WTC11 (cell line): ENCODE measurements at regions not wholly inside any gene's neighbourhood (a gene's known extent, or its start where the extent isn't known, plus 50 kb on each side); places are given as distances from the start of the nearest gene placed in this dataset.

ENCODE experiments used
- ATF1 ChIP-seq: sonication (generic); formaldehyde crosslinking; IDR thresholded peaks from 2 replicates; pipeline ENCODE4 v1.8.1; 2023; ENCODE audit warnings: mild to moderate bottlenecking, moderate library complexity, missing genetic modification reagents
- FOXP1 ChIP-seq: sonication (generic); formaldehyde crosslinking; IDR thresholded peaks from 2 replicates; pipeline ENCODE4 v1.8.0; 2022; ENCODE audit warnings: missing genetic modification reagents, mild to moderate bottlenecking, moderate library complexity, borderline replicate concordance
- GABPB1 ChIP-seq: sonication (generic); formaldehyde crosslinking; IDR thresholded peaks from 2 replicates; pipeline ENCODE4 v1.8.1; 2023; ENCODE audit warnings: mild to moderate bottlenecking, missing genetic modification reagents
- RORB ChIP-seq: fragments of 250-450 bp; sonication (Bioruptor Pico); IDR thresholded peaks from 2 replicates; pipeline ENCODE4 v1.9.0; 2021; ENCODE audit warnings: mild to moderate bottlenecking
- SOX15 ChIP-seq: fragments of 250-450 bp; sonication (Bioruptor Pico); IDR thresholded peaks from 2 replicates; pipeline ENCODE4 v1.9.0; 2021; ENCODE audit warnings: mild to moderate bottlenecking
- TF ChIP-seq, protein P1 (sequence below): fragments of 200-600 bp; IDR thresholded peaks from 2 replicates; pipeline ENCODE4 v1.8.0; 2022; ENCODE audit warnings: antibody characterized with exemption
- TF ChIP-seq, protein P2 (sequence below): sonication (generic); formaldehyde crosslinking; conservative IDR thresholded peaks from 2 replicates; pipeline ENCODE4 v1.8.1; 2022; ENCODE audit warnings: mild to moderate bottlenecking, missing genetic modification reagents
- TF ChIP-seq, protein P3 (sequence below): sonication (generic); formaldehyde crosslinking; IDR thresholded peaks from 2 replicates; pipeline ENCODE4 v1.8.1; 2023; ENCODE audit warnings: mild to moderate bottlenecking, missing genetic modification reagents
- TF ChIP-seq, protein P4 (sequence below): sonication (generic); formaldehyde crosslinking; IDR thresholded peaks from 2 replicates; pipeline ENCODE4 v1.8.1; 2022; ENCODE audit warnings: mild to moderate bottlenecking, moderate library complexity, missing genetic modification reagents
- TF ChIP-seq, protein P5 (sequence below): sonication (generic); formaldehyde crosslinking; IDR thresholded peaks from 2 replicates; pipeline ENCODE4 v1.8.0; 2022; ENCODE audit warnings: mild to moderate bottlenecking, missing genetic modification reagents
- TF ChIP-seq, protein P6 (sequence below): sonication (generic); formaldehyde crosslinking; IDR thresholded peaks from 2 replicates; pipeline ENCODE4 v1.8.1; 2023; ENCODE audit warnings: mild to moderate bottlenecking, missing genetic modification reagents, moderate library complexity

DNA sequence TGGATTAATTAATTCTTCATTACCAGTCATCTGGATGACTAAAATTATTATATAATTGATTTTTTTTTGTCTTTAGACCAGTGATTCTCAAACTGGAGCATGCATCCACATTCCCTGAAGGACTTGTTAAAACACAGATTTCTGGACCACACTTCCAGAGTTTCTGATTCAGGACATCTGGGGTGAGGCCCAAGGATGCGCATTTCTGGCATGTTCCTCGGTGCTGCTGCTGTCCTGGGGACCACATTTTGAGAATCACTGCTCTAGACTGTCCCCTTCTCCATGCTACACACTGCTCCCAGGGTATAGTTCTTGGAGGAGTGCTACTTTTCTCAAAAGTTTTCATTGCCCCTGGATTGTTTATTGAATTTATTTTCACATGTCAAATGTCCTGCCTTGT, 145.0 kb downstream of the RNF144B start:
- TF ChIP-seq, protein P1, sequence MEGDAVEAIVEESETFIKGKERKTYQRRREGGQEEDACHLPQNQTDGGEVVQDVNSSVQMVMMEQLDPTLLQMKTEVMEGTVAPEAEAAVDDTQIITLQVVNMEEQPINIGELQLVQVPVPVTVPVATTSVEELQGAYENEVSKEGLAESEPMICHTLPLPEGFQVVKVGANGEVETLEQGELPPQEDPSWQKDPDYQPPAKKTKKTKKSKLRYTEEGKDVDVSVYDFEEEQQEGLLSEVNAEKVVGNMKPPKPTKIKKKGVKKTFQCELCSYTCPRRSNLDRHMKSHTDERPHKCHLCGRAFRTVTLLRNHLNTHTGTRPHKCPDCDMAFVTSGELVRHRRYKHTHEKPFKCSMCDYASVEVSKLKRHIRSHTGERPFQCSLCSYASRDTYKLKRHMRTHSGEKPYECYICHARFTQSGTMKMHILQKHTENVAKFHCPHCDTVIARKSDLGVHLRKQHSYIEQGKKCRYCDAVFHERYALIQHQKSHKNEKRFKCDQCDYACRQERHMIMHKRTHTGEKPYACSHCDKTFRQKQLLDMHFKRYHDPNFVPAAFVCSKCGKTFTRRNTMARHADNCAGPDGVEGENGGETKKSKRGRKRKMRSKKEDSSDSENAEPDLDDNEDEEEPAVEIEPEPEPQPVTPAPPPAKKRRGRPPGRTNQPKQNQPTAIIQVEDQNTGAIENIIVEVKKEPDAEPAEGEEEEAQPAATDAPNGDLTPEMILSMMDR = no peak
- TF ChIP-seq, protein P2, sequence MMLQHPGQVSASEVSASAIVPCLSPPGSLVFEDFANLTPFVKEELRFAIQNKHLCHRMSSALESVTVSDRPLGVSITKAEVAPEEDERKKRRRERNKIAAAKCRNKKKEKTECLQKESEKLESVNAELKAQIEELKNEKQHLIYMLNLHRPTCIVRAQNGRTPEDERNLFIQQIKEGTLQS = no peak
- TF ChIP-seq, protein P3, sequence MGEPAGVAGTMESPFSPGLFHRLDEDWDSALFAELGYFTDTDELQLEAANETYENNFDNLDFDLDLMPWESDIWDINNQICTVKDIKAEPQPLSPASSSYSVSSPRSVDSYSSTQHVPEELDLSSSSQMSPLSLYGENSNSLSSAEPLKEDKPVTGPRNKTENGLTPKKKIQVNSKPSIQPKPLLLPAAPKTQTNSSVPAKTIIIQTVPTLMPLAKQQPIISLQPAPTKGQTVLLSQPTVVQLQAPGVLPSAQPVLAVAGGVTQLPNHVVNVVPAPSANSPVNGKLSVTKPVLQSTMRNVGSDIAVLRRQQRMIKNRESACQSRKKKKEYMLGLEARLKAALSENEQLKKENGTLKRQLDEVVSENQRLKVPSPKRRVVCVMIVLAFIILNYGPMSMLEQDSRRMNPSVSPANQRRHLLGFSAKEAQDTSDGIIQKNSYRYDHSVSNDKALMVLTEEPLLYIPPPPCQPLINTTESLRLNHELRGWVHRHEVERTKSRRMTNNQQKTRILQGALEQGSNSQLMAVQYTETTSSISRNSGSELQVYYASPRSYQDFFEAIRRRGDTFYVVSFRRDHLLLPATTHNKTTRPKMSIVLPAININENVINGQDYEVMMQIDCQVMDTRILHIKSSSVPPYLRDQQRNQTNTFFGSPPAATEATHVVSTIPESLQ = no peak
- TF ChIP-seq SOX15 (CRISPR knock-in tag) (no peak), ATF1 (CRISPR knock-in tag) (no peak), FOXP1 (CRISPR knock-in tag) (no peak), RORB (CRISPR knock-in tag) (no peak), GABPB1 (CRISPR knock-in tag) (no peak)
- TF ChIP-seq, protein P4, sequence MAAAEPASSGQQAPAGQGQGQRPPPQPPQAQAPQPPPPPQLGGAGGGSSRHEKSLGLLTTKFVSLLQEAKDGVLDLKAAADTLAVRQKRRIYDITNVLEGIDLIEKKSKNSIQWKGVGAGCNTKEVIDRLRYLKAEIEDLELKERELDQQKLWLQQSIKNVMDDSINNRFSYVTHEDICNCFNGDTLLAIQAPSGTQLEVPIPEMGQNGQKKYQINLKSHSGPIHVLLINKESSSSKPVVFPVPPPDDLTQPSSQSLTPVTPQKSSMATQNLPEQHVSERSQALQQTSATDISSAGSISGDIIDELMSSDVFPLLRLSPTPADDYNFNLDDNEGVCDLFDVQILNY (CRISPR knock-in tag) = no peak
- TF ChIP-seq, protein P5, sequence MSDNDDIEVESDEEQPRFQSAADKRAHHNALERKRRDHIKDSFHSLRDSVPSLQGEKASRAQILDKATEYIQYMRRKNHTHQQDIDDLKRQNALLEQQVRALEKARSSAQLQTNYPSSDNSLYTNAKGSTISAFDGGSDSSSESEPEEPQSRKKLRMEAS (CRISPR knock-in tag) = no peak
- TF ChIP-seq, protein P6, sequence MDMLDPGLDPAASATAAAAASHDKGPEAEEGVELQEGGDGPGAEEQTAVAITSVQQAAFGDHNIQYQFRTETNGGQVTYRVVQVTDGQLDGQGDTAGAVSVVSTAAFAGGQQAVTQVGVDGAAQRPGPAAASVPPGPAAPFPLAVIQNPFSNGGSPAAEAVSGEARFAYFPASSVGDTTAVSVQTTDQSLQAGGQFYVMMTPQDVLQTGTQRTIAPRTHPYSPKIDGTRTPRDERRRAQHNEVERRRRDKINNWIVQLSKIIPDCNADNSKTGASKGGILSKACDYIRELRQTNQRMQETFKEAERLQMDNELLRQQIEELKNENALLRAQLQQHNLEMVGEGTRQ (CRISPR knock-in tag) = no peak
